Muscle layer of duodenum (tissue), 2 donors: ENCODE measurements at regions not wholly inside any gene's neighbourhood (a gene's known extent, or its start where the extent isn't known, plus 50 kb on each side); places are given as distances from the start of the nearest gene placed in this dataset.
A peak's percentile ranks its signal among the peaks of the same experiment; 100 is the strongest.
"Not testable (repeated sequence)": the region's sequence is repeated elsewhere in the genome, so short reads cannot be mapped to it uniquely, and the experiment has no call there.

Experiments
- H3K27ac ChIP-seq: one replicate; pipeline ENCODE4 v1.7.0; 2013; ENCODE audit warnings: mild to moderate bottlenecking, low read length
- H3K27me3 ChIP-seq: one replicate; pipeline ENCODE4 v1.7.0; 2013; ENCODE audit warnings: low read depth, mild to moderate bottlenecking, control low read depth, low read length
- H3K36me3 ChIP-seq, 2 donors: one replicate each; pipeline ENCODE4 v1.7.0; 2013; ENCODE audit warnings: low read length in 2 of 2, control low read depth in 1 of 2, mild to moderate bottlenecking in 1 of 2; ENCODE audit not compliant: insufficient read depth in 2 of 2, control insufficient read depth in 1 of 2
- H3K4me1 ChIP-seq, 2 donors: one replicate each; pipeline ENCODE4 v1.7.0; 2013; ENCODE audit warnings: low read length in 2 of 2, mild to moderate bottlenecking in 2 of 2, control low read depth in 1 of 2, moderate library complexity in 1 of 2; ENCODE audit not compliant: insufficient read depth in 2 of 2, control insufficient read depth in 1 of 2
- H3K4me3 ChIP-seq, 2 donors: one replicate each; pipeline ENCODE4 v1.7.0; 2013; ENCODE audit warnings: low read length in 2 of 2, low read depth in 1 of 2, mild to moderate bottlenecking in 1 of 2
- H3K9me3 ChIP-seq, 2 donors: one replicate each; pipeline ENCODE4 v1.7.0; 2013; ENCODE audit warnings: low read length in 2 of 2, control low read depth in 1 of 2, mild to moderate bottlenecking in 1 of 2; ENCODE audit not compliant: control insufficient read depth in 1 of 2
- donor health status: healthy.

- not testable (repeated sequence) for H3K4me1 ChIP-seq, H3K27ac ChIP-seq, H3K27me3 ChIP-seq, H3K36me3 ChIP-seq
- peak overlapping the region in 1 of 2 donors; percentile 35 for H3K4me3 ChIP-seq
- H3K9me3 ChIP-seq = peaks cover 0 to 51% of the 10 kb centered on the region in 2 donors
These were observed 1382.0 kb upstream of the DEFB115 start for GRCh38 chr20:29875321-29876083.

DNA sequence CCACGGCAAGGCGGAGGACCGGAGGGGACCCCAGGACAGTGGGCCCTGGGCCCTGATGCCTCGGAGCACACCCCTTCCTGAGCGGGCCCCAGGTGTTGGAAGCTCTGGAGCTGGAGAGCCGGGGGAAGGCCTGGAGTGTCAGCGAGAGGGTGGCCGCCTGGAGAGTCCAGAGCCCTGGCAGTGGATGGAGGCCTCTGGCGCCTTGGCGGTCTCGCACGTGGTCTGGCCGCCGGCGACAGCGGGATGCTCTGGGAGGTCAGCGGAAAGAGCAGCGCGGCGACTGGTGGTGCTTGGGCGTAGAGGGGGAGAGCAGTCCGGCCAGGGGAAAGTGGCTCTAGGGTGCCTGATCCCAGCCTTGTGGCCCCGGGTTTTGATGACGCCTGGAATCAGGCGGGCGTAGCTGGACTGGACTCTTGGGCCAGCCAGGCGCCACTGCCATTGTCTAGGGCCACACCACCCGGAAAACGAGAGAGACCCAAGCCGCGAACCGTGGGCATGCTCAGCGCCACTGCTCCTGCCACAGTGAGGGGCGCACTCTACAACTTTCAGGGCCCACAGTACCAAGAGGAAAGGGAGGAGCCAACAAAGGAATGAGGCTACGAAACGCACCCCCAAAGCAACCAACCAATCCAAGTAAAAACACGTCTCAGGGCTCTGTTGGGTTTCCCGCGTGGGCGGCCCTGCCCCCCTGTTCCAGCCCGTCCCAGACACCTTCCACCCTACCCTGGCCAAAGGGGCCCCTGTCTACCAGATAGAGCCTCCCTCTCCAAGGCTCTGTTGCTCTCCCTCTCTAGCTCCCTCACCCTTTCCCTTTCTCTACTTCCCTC, 1381.2 kb upstream of the DEFB115 start:
- not testable (repeated sequence) for H3K27me3 ChIP-seq, H3K36me3 ChIP-seq, H3K4me1 ChIP-seq, H3K27ac ChIP-seq
- Histone ChIP-seq H3K4me3 (peak overlapping the region in 1 of 2 donors; percentile 35), H3K9me3 (peaks cover 0 to 49% of the 10 kb centered on the region in 2 donors)

- H3K27ac ChIP-seq = no peak overlapping the region
- H3K9me3 ChIP-seq = peaks cover 0 to 48% of the 10 kb centered on the region in 2 donors
- no peaks in the 10 kb centered on the region for H3K36me3 ChIP-seq
- no peaks in the 10 kb centered on the region for H3K27me3 ChIP-seq
- H3K4me1 ChIP-seq = no peaks in the 10 kb centered on the region
- H3K4me3 ChIP-seq = peak overlapping the region in 1 of 2 donors; percentile 35
These were observed 1380.6 kb upstream of the DEFB115 start for GRCh38 chr20:29876911-29877285.

- H3K4me1 ChIP-seq, H3K27ac ChIP-seq, H3K27me3 ChIP-seq, H3K36me3 ChIP-seq: not testable (repeated sequence)
- H3K4me3 ChIP-seq = peak overlapping the region in 1 of 2 donors; percentile 35
- H3K9me3 ChIP-seq = peaks cover 0 to 48% of the 10 kb centered on the region in 2 donors
These were observed 1379.8 kb upstream of the DEFB115 start for GRCh38 chr20:29877411-29878280.

- H3K4me1 ChIP-seq = no peaks in the 10 kb centered on the region
- no peaks in the 10 kb centered on the region for H3K36me3 ChIP-seq
- H3K27ac ChIP-seq = no peak overlapping the region
- H3K27me3 ChIP-seq = no peaks in the 10 kb centered on the region
- H3K4me3 ChIP-seq = peak overlapping the region in 1 of 2 donors; percentile 23
- H3K9me3 ChIP-seq = peaks cover 0 to 48% of the 10 kb centered on the region in 2 donors
These were observed 1379.2 kb upstream of the DEFB115 start for GRCh38 chr20:29878281-29878741.

DNA sequence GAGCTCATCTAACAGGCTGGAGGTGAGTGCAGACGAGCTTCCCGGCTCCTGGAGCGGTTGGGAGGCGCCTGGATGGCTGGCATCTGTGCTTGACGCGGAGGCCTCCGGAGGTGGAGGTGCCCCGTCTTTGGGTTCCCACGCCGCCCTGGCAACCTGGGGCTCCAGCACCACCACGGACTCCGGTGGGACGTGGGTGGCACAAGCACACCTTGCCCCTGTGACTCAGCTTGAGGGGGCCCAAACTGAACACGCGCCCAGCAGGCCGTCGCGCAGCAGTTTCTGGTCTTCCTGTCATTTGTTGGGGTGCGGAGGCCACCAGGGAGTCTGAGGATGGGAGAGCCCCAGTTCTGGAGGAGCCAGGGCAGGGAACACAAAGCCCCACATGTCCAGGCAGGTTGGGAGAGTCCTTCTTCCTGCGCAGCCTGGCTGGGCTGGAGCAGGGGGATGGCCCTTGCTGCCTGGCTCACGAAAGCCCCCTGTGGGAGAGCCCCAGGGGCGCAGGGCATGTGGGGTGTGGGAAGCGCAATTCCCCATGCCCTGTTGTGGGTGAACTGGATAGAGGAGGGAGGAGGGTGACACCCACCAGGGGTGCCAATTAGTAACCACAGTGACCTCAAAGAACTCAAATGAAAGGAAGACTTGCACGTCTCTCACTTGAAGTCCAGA, 1378.6 kb upstream of the DEFB115 start:
- Histone ChIP-seq H3K9me3 (peaks cover 0 to 48% of the 10 kb centered on the region in 2 donors), H3K27ac (no peak overlapping the region), H3K4me3 (peak overlapping the region in 1 of 2 donors; percentile 40), H3K36me3 (no peaks in the 10 kb centered on the region), H3K4me1 (no peaks in the 10 kb centered on the region), H3K27me3 (no peaks in the 10 kb centered on the region)

DNA sequence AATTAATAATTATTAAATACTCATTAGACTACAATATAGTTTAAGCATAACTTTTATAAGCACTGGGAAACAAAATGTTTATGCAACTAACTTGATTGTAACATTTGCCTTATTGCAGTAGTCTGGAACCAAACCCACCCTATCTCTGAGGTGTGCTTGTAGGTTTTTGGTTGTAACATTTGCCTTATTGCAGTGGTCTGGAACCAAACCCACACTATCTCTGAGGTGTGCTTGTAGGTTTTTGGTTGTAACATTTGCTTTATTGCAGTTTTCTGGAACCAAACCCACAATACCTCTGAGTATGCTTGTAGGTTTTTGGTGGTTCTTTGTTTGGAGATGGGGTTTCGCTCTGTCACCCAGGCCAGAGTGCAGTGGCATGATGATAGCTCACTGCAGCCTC, 1376.4 kb upstream of the DEFB115 start:
- peaks cover 0 to 31% of the 10 kb centered on the region in 2 donors for H3K9me3 ChIP-seq
- not testable (repeated sequence) for H3K4me1 ChIP-seq, H3K4me3 ChIP-seq, H3K36me3 ChIP-seq, H3K27ac ChIP-seq, H3K27me3 ChIP-seq

DNA sequence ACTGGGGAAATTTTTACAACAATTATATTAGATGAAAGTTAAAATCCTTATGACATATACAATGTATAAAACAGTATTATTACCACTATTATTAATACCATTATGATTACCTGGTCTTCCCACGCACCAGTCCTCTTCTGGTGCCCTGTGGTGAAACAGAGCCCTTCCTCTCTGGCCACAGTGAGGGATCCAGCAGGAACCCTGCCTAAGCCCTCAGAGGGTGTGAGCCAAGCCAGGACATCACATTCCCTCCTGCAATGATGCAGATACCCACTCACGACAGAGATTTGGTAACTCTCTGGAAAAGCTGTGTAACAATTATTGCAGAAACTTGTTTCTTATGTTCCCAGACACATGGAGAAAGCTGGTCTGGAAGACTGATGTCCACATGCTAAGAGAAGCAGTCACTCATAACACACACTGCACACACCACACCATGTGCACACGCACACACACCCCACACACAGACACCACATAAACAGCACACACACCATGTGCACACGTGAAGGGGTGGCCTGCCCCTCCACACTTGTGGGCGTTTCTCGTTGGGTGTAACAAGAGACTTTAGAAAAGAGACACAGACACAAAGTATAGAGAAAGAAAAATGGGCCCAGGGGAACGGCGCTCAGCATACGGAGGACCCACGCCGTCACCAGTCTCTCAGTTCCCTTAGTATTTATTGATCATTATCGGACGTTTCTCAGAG, 1373.8 kb upstream of the DEFB115 start:
- H3K4me1 ChIP-seq, H3K4me3 ChIP-seq, H3K27ac ChIP-seq, H3K36me3 ChIP-seq, H3K27me3 ChIP-seq: not testable (repeated sequence)
- peaks cover 0 to 13% of the 10 kb centered on the region in 2 donors for H3K9me3 ChIP-seq

- not testable (repeated sequence) for H3K27ac ChIP-seq, H3K4me1 ChIP-seq, H3K36me3 ChIP-seq, H3K4me3 ChIP-seq, H3K9me3 ChIP-seq, H3K27me3 ChIP-seq
These were observed 1373.1 kb upstream of the DEFB115 start for GRCh38 chr20:29884322-29884721.
